ENCODE measurements at regions not wholly inside any gene's neighbourhood (a gene's known extent, or its start where the extent isn't known, plus 50 kb on each side); places are given as distances from the start of the nearest gene placed in this dataset.

- WGBS (ENCODE audit: low lambda C conversion rate), result 5% methylated on average over 8 of the region's 14 CpGs
- Histone ChIP-seq H3K36me3 (replicated peaks in 1 of 2; ENCODE audit: control insufficient read depth in 1 of 2, insufficient read depth in 2 of 2, low read length in 2 of 2) (no peaks in the 10 kb centered on the region), H3K79me2 (ENCODE audit: insufficient read depth, low read length) (no peaks in the 10 kb centered on the region), H3K27ac (ENCODE audit: extremely low read length, insufficient read depth, low read length) (no peak overlapping the region), H3K4me1 (ENCODE audit: insufficient read depth, low read length) (no peaks in the 10 kb centered on the region), H3K27me3 (ENCODE audit: control insufficient read depth in 1 of 2, insufficient read depth in 2 of 2, low read length in 2 of 2) (peaks cover 6 to 59% of the 10 kb centered on the region in 2 experiments; a peak in 3 of 5 replicates), H3K4me2 (ENCODE audit: low read depth, low read length) (no peak overlapping the region), H3K9ac (ENCODE audit: insufficient read depth, low read depth, low read length) (no peak overlapping the region), H3K9me3 (ENCODE audit: low read length) (no peaks in the 10 kb centered on the region), H2AFZ (ENCODE audit: low read length) (no peak overlapping the region), H3K4me3 (replicated peaks in 1 of 3; ENCODE audit: insufficient read depth in 1 of 3, low read depth in 2 of 3, low read length in 3 of 3) (no peak overlapping the region), H4K20me1 (ENCODE audit: insufficient read depth, low read length) (no peaks in the 10 kb centered on the region)
- BruUV-seq (replicated peaks), result no TSS peak
- no peak for DNase-seq (ENCODE audit: low spot score)
- in situ Hi-C loops (cut with HindIII; ENCODE audit: extremely low pct_ligation_motif_present, low pct_unique_long_range_greater_than_20kb) (no loop called here), intact Hi-C loops (cut with micrococcal nuclease; ENCODE audit: unreplicated experiment) (no loop called here)
- TF ChIP-seq FOSL2 (CRISPR knock-in tag; IDR thresholded peaks at IDR 0.05), result no peak
- no peak for TF ChIP-seq FOXO1 (CRISPR knock-in tag; IDR thresholded peaks at IDR 0.05)
- TF ChIP-seq SP4 (CRISPR knock-in tag; IDR thresholded peaks at IDR 0.05), result no peak
- no peak for TF ChIP-seq ZBTB34 (CRISPR knock-in tag; IDR thresholded peaks at IDR 0.05)
- TF ChIP-seq TP53 (CRISPR knock-in tag; conservative IDR thresholded peaks at IDR 0.05), result no peak
- no peak for TF ChIP-seq HNF4G (IDR thresholded peaks at IDR 0.05; ENCODE audit: borderline replicate concordance, low read depth, low read length)
- no peak for TF ChIP-seq HNF4G (CRISPR knock-in tag; IDR thresholded peaks at IDR 0.05; ENCODE audit: borderline replicate concordance, low read depth)
- POLR2A ChIA-PET, result no interaction called here
- CTCF ChIA-PET (ENCODE audit: low intra/inter-chr PET ratio, low total read pairs), result no interaction called here
- no peak for FAIRE-seq
- no peak for ATAC-seq
Observed at GRCh38 chr22:48353116-48353947, 1474.3 kb downstream of the BRD1 start.

Measured in HepG2 (cell line).